OCI-LY1 (cell line): ENCODE measurements at regions not wholly inside any gene's neighbourhood (a gene's known extent, or its start where the extent isn't known, plus 50 kb on each side); places are given as distances from the start of the nearest gene placed in this dataset.

Experiments used
- EZH2 ChIP-seq: fragments of 200-600 bp; sonication (generic), shearing (Covaris generic); IDR thresholded peaks from 2 replicates; pipeline ENCODE4 v1.8.0; 2017; ENCODE audit warnings: borderline replicate concordance, mixed run types, mild to moderate bottlenecking, antibody characterized with exemption, low read length, moderate library complexity, mixed read lengths
- TF ChIP-seq, protein P1 (sequence below): fragments of 200-600 bp; sonication (generic), shearing (Covaris generic); IDR thresholded peaks from 2 replicates; pipeline ENCODE4 v1.5.1; 2017; ENCODE audit warnings: mild to moderate bottlenecking, antibody characterized with exemption, low read length, moderate library complexity, mixed read lengths

DNA sequence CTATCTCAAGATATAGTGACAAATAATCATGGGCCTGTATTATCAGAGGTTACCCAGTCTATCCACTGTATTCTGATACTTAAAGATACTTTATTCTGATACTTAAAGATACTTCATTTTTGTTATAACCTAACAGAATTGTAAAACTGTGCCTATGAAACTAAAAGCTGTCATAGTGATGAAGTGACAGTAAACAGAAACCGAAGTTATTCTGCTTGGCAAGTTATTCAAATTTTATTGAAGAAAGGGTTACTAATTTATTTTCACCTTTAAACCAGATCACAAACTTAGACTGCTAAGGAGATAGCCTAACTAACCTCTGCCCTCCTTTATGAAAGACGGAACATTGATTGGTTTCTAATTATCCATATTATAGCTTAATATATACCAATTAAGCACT lies 604.6 kb upstream of the IMPG1 start:
- TF ChIP-seq, protein P1, sequence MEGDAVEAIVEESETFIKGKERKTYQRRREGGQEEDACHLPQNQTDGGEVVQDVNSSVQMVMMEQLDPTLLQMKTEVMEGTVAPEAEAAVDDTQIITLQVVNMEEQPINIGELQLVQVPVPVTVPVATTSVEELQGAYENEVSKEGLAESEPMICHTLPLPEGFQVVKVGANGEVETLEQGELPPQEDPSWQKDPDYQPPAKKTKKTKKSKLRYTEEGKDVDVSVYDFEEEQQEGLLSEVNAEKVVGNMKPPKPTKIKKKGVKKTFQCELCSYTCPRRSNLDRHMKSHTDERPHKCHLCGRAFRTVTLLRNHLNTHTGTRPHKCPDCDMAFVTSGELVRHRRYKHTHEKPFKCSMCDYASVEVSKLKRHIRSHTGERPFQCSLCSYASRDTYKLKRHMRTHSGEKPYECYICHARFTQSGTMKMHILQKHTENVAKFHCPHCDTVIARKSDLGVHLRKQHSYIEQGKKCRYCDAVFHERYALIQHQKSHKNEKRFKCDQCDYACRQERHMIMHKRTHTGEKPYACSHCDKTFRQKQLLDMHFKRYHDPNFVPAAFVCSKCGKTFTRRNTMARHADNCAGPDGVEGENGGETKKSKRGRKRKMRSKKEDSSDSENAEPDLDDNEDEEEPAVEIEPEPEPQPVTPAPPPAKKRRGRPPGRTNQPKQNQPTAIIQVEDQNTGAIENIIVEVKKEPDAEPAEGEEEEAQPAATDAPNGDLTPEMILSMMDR = no peak
- no peak for TF ChIP-seq EZH2
